Keratinocyte (primary cell): ENCODE measurements at regions not wholly inside any gene's neighbourhood (a gene's known extent, or its start where the extent isn't known, plus 50 kb on each side); places are given as distances from the start of the nearest gene placed in this dataset.

Experiments used
- DNase-seq: peaks from one replicate; pipeline ENCODE4 v3.0.0-alpha.2; 2011; ENCODE audit warnings: low read depth, missing footprints, low spot score
- FAIRE-seq: peaks from 2 replicates; lab custom pipeline; 2011; peaks lifted over from hg19 to GRCh38; lab: Jason Lieb, UNC
- H2AFZ ChIP-seq: 2 replicates; pipeline ENCODE4 v1.6.0; 2012; ENCODE audit warnings: low read length, control low read depth, inconsistent platforms; ENCODE audit not compliant: control insufficient read depth
- H3K27ac ChIP-seq: 2 replicates; pipeline ENCODE4 v1.5.1; 2011; ENCODE audit warnings: low read length; ENCODE audit not compliant: control insufficient read depth, insufficient read depth
- H3K27me3 ChIP-seq: 3 replicates; pipeline ENCODE4 v1.6.0; 2011; ENCODE audit warnings: low read length; ENCODE audit not compliant: control insufficient read depth, insufficient read depth; ENCODE audit errors: extremely low read depth
- H3K36me3 ChIP-seq, 2 experiments: 2 replicates in 1 of 2; 3 replicates in 1 of 2; pipeline ENCODE4 v1.5.1; 2011; ENCODE audit warnings: low read length in 2 of 2, mild to moderate bottlenecking in 1 of 2; ENCODE audit not compliant: control insufficient read depth in 2 of 2, insufficient read depth in 2 of 2; ENCODE audit errors: extremely low read depth in 1 of 2
- H3K4me1 ChIP-seq: 3 replicates; pipeline ENCODE4 v1.5.1; 2011; ENCODE audit warnings: low read length; ENCODE audit not compliant: control insufficient read depth, insufficient read depth; ENCODE audit errors: extremely low read depth
- H3K4me2 ChIP-seq: 3 replicates; pipeline ENCODE4 v1.6.0; 2011; ENCODE audit warnings: low read depth, low read length; ENCODE audit not compliant: control insufficient read depth, insufficient read depth; ENCODE audit errors: extremely low read depth
- H3K4me3 ChIP-seq, 3 experiments: fragments of 200-600 bp in 1 of 3; sonication (generic) in 1 of 3; 2 replicates in 2 of 3; 3 replicates in 1 of 3; pipeline ENCODE4 v1.5.1; 2011 to 2016; ENCODE audit warnings: low read length in 3 of 3, mild to moderate bottlenecking in 3 of 3, control low read depth in 2 of 3, inconsistent platforms in 1 of 3, low read depth in 1 of 3, mixed read lengths in 1 of 3, mixed run types in 1 of 3, moderate library complexity in 1 of 3; ENCODE audit not compliant: control insufficient read depth in 2 of 3, insufficient read depth in 2 of 3; ENCODE audit errors: extremely low read depth in 1 of 3
- H3K79me2 ChIP-seq: 2 replicates; pipeline ENCODE4 v1.6.0; 2012; ENCODE audit warnings: low read length; ENCODE audit not compliant: control insufficient read depth, insufficient read depth
- H3K9ac ChIP-seq: 3 replicates; pipeline ENCODE4 v1.6.0; 2011; ENCODE audit warnings: low read length; ENCODE audit not compliant: control insufficient read depth, insufficient read depth; ENCODE audit errors: extremely low read depth
- H3K9me1 ChIP-seq: 3 replicates; pipeline ENCODE4 v1.6.0; 2011; ENCODE audit warnings: low read length; ENCODE audit not compliant: control insufficient read depth, insufficient read depth; ENCODE audit errors: extremely low read depth
- H3K9me3 ChIP-seq: 2 replicates; pipeline ENCODE4 v1.5.1; 2012; ENCODE audit warnings: low read depth, low read length; ENCODE audit not compliant: control insufficient read depth
- H4K20me1 ChIP-seq: 3 replicates; pipeline ENCODE4 v1.6.0; 2011; ENCODE audit warnings: low read length; ENCODE audit not compliant: control insufficient read depth, insufficient read depth; ENCODE audit errors: extremely low read depth
- CTCF ChIP-seq, 3 experiments: IDR thresholded peaks in 1 of 3; conservative IDR thresholded peaks in 1 of 3; optimal IDR thresholded peaks in 1 of 3; 2 replicates in 2 of 3; 3 replicates in 1 of 3; pipeline versions ENCODE3 to v1.5.1; 2011; ENCODE audit warnings: low read length in 3 of 3, mild to moderate bottlenecking in 3 of 3, moderate library complexity in 2 of 3, control low read depth in 1 of 3, inconsistent platforms in 1 of 3; ENCODE audit not compliant: insufficient read depth in 2 of 3; ENCODE audit errors: extremely low read depth in 1 of 3
- EZH2 ChIP-seq: IDR thresholded peaks from one replicate; pipeline ENCODE4 v1.6.1; 2012; ENCODE audit warnings: inconsistent platforms, mild to moderate bottlenecking, low read length, moderate library complexity
- dilution Hi-C: fragments of 300-500 bp; cut with MboI; formaldehyde crosslinking; loops from one replicate; pipeline ENCODE4 v1.7.0; 2020; ENCODE audit warnings: low sequenced_read_pairs; ENCODE audit not compliant: extremely low pct_ligation_motif_present

- FAIRE-seq (no peak), DNase-seq (no peak)
- no peaks in the 10 kb centered on the region for H4K20me1 ChIP-seq
- H3K4me1 ChIP-seq: no peaks in the 10 kb centered on the region
- H3K9me3 ChIP-seq: peaks cover 2% of the 10 kb centered on the region
- no peak overlapping the region for H2AFZ ChIP-seq
- H3K4me3 ChIP-seq: no peak overlapping the region
- no peaks in the 10 kb centered on the region for H3K79me2 ChIP-seq
- no peak overlapping the region for H3K4me2 ChIP-seq
- H3K27ac ChIP-seq: no peak overlapping the region
- TF ChIP-seq CTCF (optimal IDR thresholded peaks at IDR 0.05 in 1 of 3, IDR thresholded peaks at IDR 0.05 in 1 of 3, conservative IDR thresholded peaks at IDR 0.05 in 1 of 3; ENCODE audit: extremely low read depth in 1 of 3, insufficient read depth in 2 of 3, low read length in 3 of 3): no peak
- no peak for TF ChIP-seq EZH2
- no peaks in the 10 kb centered on the region for H3K36me3 ChIP-seq
- H3K9me1 ChIP-seq: no peaks in the 10 kb centered on the region
- no peak overlapping the region for H3K9ac ChIP-seq
- no peaks in the 10 kb centered on the region for H3K27me3 ChIP-seq
- dilution Hi-C loops: no loop called here
Measured at GRCh38 chr5:26415987-26416779, 622.2 kb downstream of the CDH9 start.

- dilution Hi-C loops: no loop called here
- no peaks in the 10 kb centered on the region for H3K36me3 ChIP-seq
- FAIRE-seq: no peak
- no peak overlapping the region for H3K27ac ChIP-seq
- H3K4me1 ChIP-seq: no peaks in the 10 kb centered on the region
- H3K9me1 ChIP-seq: no peaks in the 10 kb centered on the region
- H3K9me3 ChIP-seq: no peaks in the 10 kb centered on the region
- no peak overlapping the region for H3K9ac ChIP-seq
- DNase-seq: no peak
- H2AFZ ChIP-seq: no peak overlapping the region
- no peaks in the 10 kb centered on the region for H3K27me3 ChIP-seq
- no peak overlapping the region for H3K4me2 ChIP-seq
- H3K4me3 ChIP-seq: no peak overlapping the region
- no peak for TF ChIP-seq EZH2
- no peak for TF ChIP-seq CTCF (optimal IDR thresholded peaks at IDR 0.05 in 1 of 3, IDR thresholded peaks at IDR 0.05 in 1 of 3, conservative IDR thresholded peaks at IDR 0.05 in 1 of 3; ENCODE audit: extremely low read depth in 1 of 3, insufficient read depth in 2 of 3, low read length in 3 of 3)
- H3K79me2 ChIP-seq: no peaks in the 10 kb centered on the region
- H4K20me1 ChIP-seq: no peaks in the 10 kb centered on the region
Measured at GRCh38 chr5:26390608-26391007, 647.8 kb downstream of the CDH9 start.
